Psoas muscle (tissue), 7 donors: ENCODE measurements at regions not wholly inside any gene's neighbourhood (a gene's known extent, or its start where the extent isn't known, plus 50 kb on each side); places are given as distances from the start of the nearest gene placed in this dataset.
"Not testable (repeated sequence)": the region's sequence is repeated elsewhere in the genome, so short reads cannot be mapped to it uniquely, and the experiment has no call there.

Experiments used
- ATAC-seq, 4 donors: fragments of 200-7000 bp; cut with Tn5 transposase; one replicate each; pipeline ENCODE4 v1.9.1; 2020; ENCODE audit warnings: moderate library complexity in 3 of 4, mild to moderate bottlenecking in 2 of 4
- DNase-seq, 2 donors: peaks; one replicate each; pipeline ENCODE4 v3.0.0-alpha.2; 2020
- H3K27ac ChIP-seq: fragments of 200-600 bp; one replicate; pipeline ENCODE4 v1.8.0; 2022
- H3K27me3 ChIP-seq, 3 donors: fragments of 200-600 bp in 1 of 3; one replicate each; pipeline versions ENCODE4 v1.6.1 to v1.8.0; 2013 to 2022; ENCODE audit warnings: low read length in 2 of 3, mild to moderate bottlenecking in 2 of 3, moderate library complexity in 1 of 3; ENCODE audit not compliant: insufficient read depth in 3 of 3
- H3K36me3 ChIP-seq, 2 donors: fragments of 200-600 bp in 1 of 2; one replicate each; pipeline versions ENCODE4 v1.6.1 to v1.8.0; 2013 to 2022; ENCODE audit warnings: low read depth in 1 of 2, mild to moderate bottlenecking in 1 of 2, moderate library complexity in 1 of 2; ENCODE audit not compliant: insufficient read depth in 1 of 2
- H3K4me1 ChIP-seq: fragments of 200-600 bp; one replicate; pipeline ENCODE4 v1.8.0; 2022
- H3K4me3 ChIP-seq: fragments of 200-600 bp; one replicate; pipeline ENCODE4 v1.8.0; 2022; ENCODE audit warnings: mild to moderate bottlenecking
- H3K9me3 ChIP-seq: fragments of 200-600 bp; one replicate; pipeline ENCODE4 v1.8.0; 2022
- CTCF ChIP-seq: fragments of 200-600 bp; IDR thresholded peaks from one replicate; pipeline ENCODE4 v1.8.0; 2022; ENCODE audit warnings: antibody characterized with exemption
- WGBS, 3 donors: extraction: QIAGEN DNeasy Blood & Tissue Kit; methylation state at CpG; one replicate each; pipeline versions ENCODE4 v1.1.6 to v1.1.7; 2013; 5-methylcytosine and 5-hydroxymethylcytosine counted together
- intact Hi-C, 2 donors: fragments of 100-400 bp; cut with DNase I; formaldehyde crosslinking; loops; one replicate each; pipeline versions ENCODE4 v1.11.0 to v1.14.2; 2022
- donor health status: healthy with polysubstance abuse.
- donor health status: DM: no; HTN: no; CAD: no; lungs with moderate emphysema.
- donor health status: Bipolar disorder and iron deficiency.
- donor health status: healthy.
- donor health status: DM: yes; HTN: yes; CAD: no.
- donor health status: DM: no; HTN: no; CAD: no.
- donor health status: DM: yes; HTN: yes; CAD: no.

- no peak for TF ChIP-seq CTCF
- intact Hi-C loops = loop anchor here (2.0 to 10.0 kb wide), 7 partner anchors 33 to 499 kb away; no protein-coding TSS in a partner anchor
- Histone ChIP-seq H3K4me1 (peaks cover 11% of the 10 kb centered on the region), H3K9me3 (no peaks in the 10 kb centered on the region), H3K4me3 (peak overlapping the region; percentile 73), H3K36me3 (no peaks in the 10 kb centered on the region), H3K27me3 (no peaks in the 10 kb centered on the region), H3K27ac (peak overlapping the region; percentile 96)
- WGBS, 3 donors = 7 to 14% (median 8%) methylated on average over 4 of the region's 4 CpGs
- ATAC-seq (no peak), DNase-seq (no peak)
Measured at GRCh38 chr6:156685823-156686222, 91.4 kb upstream of the ARID1B start.

GRCh38 chr6:156683821-156684220, 93.4 kb upstream of the ARID1B start:
- no peak overlapping the region for H3K4me3 ChIP-seq
- peaks cover 11% of the 10 kb centered on the region for H3K4me1 ChIP-seq
- H3K27ac ChIP-seq = no peak overlapping the region
- WGBS, 3 donors = 84 to 90% (median 89%) methylated on average over 5 of the region's 5 CpGs
- H3K27me3 ChIP-seq = no peaks in the 10 kb centered on the region
- intact Hi-C loops = loop anchor here in 1 of 2 donors (5.0 to 10.0 kb wide), 4 partner anchors 191 to 1367 kb away; no protein-coding TSS in a partner anchor
- no peak for TF ChIP-seq CTCF
- no peaks in the 10 kb centered on the region for H3K36me3 ChIP-seq
- ATAC-seq (no peak), DNase-seq (no peak)
- H3K9me3 ChIP-seq = no peaks in the 10 kb centered on the region

- no peak for ATAC-seq
- H3K27ac ChIP-seq = no peak overlapping the region
- WGBS, 3 donors = 83 to 91% (median 87%) methylated on average over 2 of the region's 2 CpGs
- peaks cover 6% of the 10 kb centered on the region for H3K9me3 ChIP-seq
- no peaks in the 10 kb centered on the region for H3K4me1 ChIP-seq
- TF ChIP-seq CTCF = no peak
- intact Hi-C loops = no loop called here
- H3K27me3 ChIP-seq = no peaks in the 10 kb centered on the region
- no peaks in the 10 kb centered on the region for H3K36me3 ChIP-seq
- no peak for DNase-seq
- H3K4me3 ChIP-seq = no peak overlapping the region
Measured at GRCh38 chr6:156676721-156677120, 100.5 kb upstream of the ARID1B start.

- intact Hi-C loops = no loop called here
- no peak for ATAC-seq
- Histone ChIP-seq H3K9me3 (peaks cover 6% of the 10 kb centered on the region), H3K27ac (no peak overlapping the region), H3K36me3 (no peaks in the 10 kb centered on the region), H3K27me3 (no peaks in the 10 kb centered on the region), H3K4me1 (no peaks in the 10 kb centered on the region), H3K4me3 (no peak overlapping the region)
- 91 to 92% (median 91%) methylated on average over 2 of the region's 2 CpGs for WGBS, 3 donors
- no peak for DNase-seq
- no peak for TF ChIP-seq CTCF
Measured at GRCh38 chr6:156674197-156674596, 103.0 kb upstream of the ARID1B start.

GRCh38 chr6:156670097-156670496, 107.1 kb upstream of the ARID1B start:
- H3K27me3 ChIP-seq, H3K27ac ChIP-seq, H3K9me3 ChIP-seq, ATAC-seq, H3K4me1 ChIP-seq, H3K36me3 ChIP-seq, H3K4me3 ChIP-seq, DNase-seq, intact Hi-C loops: not testable (repeated sequence)
- 93 to 100% (median 96%) methylated on average over 9 to 26 of the region's 26 CpGs for WGBS, 3 donors
